LoVo (cell line): ENCODE measurements at regions not wholly inside any gene's neighbourhood (a gene's known extent, or its start where the extent isn't known, plus 50 kb on each side); places are given as distances from the start of the nearest gene placed in this dataset.
"Not testable (repeated sequence)": the region's sequence is repeated elsewhere in the genome, so short reads cannot be mapped to it uniquely, and the experiment has no call there.

ENCODE experiments used
- DNase-seq: peaks from one replicate; pipeline ENCODE4 v3.0.0-alpha.2; 2016; ENCODE audit warnings: low spot score

DNA sequence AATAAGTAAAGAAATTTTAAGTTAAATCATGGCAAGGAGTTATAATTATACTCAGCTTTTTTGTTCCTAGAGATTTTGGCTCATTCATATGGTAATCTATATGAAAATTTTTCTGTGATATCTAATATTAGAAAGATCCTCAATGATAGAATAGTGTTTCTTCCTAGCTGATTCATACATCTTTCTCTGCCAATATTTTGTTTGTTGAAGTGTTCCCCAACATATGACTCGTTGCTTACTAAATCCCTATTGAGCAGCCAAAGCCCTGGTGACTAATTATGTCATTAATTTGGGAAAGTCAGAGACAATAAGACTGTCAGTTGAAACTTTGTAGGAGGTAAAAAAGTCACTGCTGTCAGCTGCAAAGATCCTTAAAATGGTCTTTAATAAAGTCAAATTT is 1348.5 kb upstream of the CDH18 start:
- DNase-seq, result not testable (repeated sequence)

DNA sequence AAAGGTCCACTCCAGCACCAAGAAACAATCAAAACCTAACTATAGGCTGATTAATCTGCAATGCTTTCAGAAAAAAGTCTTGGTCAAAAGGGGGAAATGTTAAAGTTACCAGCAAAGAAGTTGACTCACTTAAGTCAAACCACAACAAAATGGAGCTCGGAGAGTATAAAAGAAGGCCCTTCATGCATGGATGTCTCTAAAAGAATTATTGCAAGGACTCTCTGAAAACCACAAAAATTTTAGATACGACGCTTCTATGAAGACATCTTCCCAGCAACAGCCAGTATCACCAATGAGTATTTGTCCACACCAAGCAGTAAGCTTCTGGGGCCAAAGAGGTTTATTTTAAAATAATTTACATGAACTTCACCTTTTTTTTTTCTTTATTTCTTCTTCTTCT is 1327.4 kb upstream of the CDH18 start:
- not testable (repeated sequence) for DNase-seq

DNA sequence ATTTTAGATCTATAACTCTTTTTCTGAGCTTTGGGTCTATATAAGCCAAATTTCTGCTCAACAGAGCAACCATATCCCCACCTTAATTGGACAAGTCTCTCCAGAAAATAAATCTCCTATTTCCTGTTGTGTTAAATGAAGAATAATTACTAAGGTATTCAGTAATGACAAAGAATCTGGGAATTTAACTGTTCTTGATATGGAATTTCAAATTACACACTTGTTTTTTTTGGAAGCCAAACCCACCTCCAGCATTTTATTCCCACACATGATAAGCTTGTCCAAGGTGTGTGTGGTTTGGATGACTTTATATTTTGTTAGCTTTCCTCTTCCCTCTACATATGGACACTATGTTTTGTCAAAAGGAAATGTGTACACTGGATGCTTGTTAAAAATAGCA is 1313.2 kb upstream of the CDH18 start:
- DNase-seq, result not testable (repeated sequence)

DNA sequence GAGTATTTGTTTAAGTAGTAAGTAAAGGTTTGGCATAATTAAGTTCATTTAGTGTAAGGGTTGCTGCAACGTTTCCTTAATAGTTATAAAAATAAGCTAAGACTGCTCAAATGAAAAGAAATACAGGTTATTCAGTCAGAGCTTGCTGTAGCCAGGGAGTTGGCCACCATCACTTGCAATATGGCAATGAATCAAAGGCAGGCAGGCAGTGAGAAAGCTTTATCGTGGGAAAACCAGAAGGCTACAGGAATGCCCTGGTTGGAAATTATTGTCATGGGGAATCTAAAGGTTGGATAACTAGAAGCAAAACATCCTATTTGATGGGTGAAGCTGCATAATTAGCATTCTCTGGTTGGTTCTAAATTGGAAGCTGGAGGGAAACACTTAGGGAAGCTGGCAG is 1286.4 kb upstream of the CDH18 start:
- not testable (repeated sequence) for DNase-seq

DNA sequence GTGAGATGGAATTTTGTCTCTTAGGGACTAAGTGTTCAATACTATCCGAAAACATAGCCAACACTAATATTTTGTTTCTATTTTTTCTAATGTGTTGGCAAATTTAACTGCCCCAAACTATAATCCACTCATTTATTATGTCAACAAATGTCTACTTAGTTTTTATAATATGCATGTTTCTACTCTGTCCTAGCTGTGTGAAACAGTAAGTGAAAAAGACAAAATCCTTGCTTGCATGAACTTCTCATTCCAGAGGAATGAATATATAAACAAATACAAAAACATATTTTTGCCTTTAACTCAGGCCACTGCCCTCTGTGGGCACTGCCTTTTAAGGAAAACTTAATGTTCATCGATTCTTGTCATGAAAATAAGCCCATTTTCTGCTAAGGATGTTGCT is 1275.4 kb upstream of the CDH18 start:
- DNase-seq, result no peak

DNA sequence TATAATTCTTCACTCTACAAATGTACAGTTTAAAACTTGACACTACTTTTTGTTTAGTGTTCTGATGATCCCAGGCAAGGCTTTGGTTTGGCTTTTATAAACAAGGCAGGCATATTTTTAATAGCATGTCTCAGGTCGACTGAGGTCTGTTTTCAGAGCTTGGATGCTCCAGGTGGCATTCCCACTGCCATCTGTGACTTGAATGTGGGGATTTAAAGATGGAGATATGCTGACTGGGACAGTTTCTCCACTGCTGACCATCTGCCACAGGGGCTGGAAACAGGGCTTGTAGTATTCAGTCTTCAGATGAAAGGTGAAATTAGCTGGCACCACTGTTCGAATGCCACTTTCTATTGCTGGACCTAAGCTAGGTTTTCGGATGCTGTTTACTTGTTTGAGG is 1266.2 kb upstream of the CDH18 start:
- DNase-seq, result no peak

DNA sequence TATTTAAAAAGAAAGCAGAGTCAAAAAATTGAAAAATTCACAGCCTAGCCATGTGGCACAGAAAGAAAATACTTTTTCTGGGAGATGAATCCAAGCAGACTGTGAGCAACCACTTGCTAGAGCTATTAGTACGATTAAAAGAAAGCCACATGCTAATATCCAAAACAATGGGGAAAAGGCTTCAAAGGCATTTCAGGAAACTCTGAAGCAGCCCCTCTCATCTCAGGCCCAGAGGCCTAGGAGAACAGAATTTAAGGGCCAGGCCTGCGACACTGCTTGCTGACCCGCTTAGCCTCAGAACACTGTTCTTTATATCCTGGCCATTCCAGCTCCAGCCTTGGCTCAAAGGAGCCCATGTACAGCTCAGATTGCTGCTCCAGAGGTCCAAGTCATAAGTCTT is 1257.0 kb upstream of the CDH18 start:
- no peak for DNase-seq

DNA sequence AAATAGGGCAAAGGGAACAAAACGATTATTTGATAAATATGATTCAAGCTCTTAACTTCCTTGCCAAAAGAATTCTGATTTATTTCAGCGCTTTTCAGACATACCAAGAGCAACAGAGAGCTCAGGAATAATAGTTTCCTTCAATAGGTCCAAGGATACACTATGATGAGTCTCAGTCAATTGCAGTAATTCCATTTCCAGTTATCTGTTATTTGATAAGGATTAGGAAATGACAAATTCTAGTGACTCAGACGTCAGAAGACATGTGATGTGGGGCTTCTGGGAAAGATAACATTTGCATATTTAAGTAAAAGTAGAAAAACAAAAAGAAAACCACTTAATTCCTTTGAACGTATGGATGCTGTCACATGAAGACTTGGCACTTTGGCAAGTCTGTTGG is 1250.8 kb upstream of the CDH18 start:
- no peak for DNase-seq

DNA sequence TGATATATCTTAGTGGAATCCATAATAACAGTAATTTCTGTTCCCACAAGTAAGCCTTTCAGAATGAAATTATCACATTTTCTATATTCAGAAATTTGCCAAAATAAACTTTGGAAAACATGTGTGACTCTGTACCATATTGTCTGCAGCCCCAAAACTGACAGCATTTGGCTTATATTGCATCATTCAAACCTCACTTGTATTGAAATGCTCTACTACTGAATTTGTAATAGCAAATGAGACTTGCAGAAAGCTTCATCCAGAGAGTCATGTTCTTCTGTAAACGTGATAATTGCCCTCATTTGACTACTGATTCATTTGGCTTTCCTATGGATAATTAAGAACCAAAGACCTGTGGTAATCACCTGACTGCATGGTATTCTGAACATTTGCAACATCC is 1249.5 kb upstream of the CDH18 start:
- no peak for DNase-seq

DNA sequence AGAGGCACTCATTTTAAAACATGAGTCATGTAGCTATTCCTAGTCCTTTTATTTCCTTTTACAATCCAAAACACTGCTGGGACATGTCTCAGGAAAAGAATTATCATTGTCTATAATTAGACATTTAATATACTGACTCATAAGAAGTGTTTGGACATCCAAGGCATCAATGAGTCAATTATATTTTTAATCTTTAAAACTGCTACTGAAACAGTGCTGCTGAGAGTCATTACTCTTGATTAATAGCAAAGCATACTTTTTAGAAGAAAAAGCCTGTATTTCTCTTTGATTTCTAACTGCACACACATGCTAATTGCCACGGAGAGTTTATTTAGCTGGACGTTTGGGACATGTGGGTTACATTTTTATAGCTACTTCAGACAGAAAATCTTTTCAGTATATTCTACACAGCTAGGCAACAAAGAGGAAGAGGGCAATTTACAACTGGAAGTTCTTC is 1249.0 kb upstream of the CDH18 start:
- DNase-seq, result no peak

DNA sequence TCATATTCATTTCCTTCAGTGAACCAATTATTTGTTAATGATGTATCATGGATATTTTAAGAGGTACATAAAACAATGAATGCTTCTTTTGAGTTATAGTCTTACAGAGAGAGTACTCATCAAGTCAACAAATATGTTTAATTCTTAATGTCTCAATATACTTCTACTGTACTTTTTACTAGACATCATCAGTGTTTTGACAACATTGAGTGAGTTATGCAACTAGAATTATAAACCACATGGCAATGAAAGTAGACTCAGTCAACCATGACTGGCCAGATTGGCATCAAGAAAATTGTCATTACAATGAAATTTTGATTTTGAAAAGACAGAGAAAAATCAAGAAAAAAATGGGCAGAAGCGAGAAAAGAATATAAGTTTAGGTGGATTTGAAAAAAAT is 1248.1 kb upstream of the CDH18 start:
- DNase-seq, result no peak

DNA sequence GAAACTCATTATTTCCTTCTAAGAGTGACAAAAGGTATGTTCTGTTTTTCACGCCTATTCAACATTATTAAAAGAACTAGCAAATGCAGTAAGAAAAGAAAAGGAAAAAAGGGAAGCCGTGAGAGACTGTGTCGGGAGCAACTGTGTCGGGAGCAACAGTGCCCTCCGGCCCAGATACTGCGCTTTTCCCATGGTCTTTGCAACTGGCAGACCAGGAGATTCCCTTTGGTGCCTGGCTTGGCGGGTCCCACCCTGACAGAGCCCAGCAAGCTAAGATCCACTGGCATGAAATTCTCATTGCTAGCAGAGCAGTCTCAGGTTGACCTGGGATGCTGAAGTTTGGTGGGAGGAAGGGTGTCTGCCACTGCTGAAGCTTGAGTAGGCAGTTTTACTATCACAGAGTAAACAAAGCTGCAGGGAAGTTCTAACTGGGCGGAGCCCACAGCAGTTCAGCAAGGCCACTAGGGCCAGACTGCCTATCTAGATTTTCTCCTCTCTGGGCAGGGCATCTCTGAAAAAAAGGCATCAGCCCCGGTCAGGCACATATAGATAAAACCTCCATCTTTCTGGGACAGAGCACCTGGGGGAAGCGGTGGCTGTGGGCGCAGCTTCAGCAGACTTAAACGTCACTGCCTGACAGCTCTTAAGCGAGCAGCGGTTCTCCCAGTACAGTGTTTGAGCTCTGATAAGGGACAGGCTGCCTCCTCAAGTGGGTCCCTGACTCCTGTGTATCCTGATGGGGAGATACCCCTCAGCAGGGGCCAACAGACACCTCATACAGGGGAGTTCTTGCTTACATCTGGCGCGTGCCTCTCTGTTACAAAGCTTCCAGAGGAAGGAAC is 1237.4 kb upstream of the CDH18 start:
- no peak for DNase-seq

DNA sequence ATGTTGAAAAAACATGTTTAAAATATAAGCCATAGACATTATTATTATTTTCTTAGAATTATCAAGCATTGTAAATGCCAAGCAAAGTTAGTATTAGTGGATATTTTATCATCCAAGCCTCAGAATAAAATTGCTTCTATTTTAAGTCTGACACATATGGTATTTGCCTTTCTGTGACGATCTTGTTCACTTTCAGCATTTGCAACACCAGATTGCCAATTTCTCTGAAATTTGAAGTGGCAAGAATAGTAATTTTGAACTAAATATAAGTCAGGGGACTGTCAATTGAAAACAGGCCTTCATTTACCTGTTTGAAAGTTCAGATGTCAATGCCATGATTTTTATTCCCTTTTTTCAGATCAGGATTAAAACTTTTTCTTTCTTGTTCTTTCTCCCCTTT is 1233.6 kb upstream of the CDH18 start:
- DNase-seq, result no peak

DNA sequence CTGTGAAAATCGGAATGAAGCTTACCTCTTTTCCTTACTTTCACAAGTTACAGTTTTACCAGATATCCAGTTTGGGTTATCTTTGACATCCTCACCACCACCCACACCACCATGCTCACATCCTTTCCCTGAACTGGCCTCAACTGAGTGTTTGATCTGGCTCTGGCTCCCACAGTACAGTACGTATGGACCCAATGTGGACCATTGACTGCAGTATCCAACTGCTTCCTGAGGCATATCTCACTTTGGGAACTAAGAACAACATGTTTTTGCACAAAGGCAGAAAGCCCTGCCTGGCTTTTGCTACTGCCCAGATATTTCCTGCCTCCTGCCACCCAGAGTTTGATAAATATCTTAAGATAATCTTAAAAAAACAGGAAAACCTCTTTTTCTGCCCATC is 1232.0 kb upstream of the CDH18 start:
- no peak for DNase-seq

DNA sequence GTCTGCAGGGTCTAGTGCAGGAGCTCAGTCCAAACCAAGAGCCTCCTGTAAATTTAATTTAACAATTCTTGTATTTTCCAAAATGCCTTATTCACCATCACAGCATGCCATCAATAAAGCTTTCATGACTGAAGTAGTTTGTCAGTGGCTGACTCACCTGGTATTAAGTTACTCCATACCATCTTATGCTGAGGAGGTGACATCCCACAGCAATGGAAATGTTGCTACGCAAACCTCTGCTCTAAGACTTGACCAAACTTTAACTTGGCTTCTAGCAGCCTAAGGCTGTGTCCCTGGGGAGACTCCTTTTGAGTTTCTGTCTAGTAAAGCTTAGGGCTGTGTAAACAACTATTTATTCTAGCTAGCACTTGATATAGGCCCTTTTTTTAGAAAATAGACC is 1231.3 kb upstream of the CDH18 start:
- no peak for DNase-seq

DNA sequence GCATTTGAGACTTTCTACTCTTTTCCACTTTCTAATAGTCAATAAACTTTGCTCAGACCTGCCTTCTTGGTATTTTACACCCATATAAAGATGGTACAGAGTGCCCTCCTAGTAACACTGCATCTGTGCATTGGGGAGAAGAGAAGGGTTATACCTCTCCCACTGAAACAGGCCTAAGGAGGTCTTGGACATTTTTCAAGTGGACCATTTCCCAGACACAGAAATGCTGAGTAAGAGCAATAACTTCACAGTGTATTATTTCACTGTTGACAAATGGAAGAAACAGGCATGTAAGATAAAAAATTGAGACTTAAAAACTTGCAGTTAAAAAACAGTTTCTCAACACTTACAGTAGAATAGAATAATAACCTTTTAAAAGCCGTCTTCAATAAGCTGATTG is 1224.0 kb upstream of the CDH18 start:
- no peak for DNase-seq

DNA sequence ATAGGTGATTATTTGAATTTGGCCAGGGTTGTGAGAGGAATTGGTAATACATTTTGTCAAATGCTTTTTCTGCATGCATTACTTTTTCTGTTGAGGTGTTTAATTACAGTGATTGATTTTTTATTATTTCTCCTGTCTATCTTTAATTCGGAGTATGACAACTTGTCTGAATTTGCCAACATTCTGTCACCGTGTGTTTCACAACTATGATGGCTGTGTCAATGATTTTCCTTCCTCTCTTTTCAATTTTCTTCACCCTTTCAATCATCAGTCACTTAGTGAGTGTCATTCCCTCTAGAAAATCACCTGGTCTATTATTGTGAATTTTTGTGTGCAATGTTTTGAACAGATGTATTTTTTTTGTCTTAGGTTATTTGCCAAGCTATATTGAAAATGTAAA is 1221.4 kb upstream of the CDH18 start:
- no peak for DNase-seq

DNA sequence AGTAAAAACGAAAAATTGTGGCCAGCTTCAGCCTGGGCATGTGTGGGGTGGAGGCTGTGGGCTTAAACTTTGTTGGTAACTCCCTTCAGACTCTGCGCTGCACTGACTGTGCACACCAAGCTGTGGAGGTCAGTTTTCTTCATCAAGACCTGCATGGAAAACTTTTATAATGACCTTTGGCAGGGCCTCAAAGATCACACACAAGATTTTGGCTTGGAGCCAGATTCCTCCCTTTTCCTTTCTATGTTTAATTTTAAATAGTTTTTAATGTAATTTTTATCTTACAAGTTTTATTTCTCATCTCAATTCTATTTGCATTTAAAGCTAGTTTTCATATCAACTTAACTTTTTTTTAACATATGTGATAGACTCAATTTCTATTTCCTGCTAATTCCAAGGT is 1211.1 kb upstream of the CDH18 start:
- no peak for DNase-seq

DNA sequence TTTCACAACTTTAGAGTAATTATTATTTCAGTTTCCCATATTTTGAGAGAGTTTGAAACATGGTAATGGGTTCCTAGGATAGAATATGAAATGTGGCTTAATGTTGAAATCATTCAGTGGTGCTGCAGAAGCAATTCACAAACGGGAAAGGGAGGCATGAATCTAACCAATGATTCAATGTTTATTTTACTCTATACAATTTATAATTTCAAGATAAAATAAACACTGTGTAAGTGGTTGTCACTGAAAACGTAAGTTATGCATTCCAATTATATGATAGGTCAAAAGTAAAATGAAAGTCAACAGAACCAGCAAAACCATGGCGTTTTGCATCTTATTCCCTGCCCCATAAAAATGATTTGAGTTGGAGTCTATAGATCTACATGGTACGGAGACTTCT is 1207.1 kb upstream of the CDH18 start:
- no peak for DNase-seq

DNA sequence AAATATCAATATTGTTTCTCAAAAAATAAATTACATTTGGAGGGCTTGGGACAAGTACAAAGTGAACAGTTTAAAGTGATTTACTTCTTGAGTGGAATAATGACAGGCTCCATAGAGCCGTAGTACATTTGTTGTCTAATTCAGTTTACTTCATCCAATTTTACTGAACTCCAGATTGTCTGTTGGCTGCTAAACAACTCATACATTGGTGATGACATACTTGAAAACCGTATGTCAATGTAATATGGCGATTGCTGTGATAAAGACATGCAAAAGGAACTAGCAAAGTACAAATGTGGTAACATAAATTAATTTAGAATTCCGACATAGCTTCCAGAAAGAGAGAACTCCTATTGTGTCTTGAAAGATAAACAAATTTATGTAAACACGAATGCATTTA is 1197.5 kb upstream of the CDH18 start:
- no peak for DNase-seq

DNA sequence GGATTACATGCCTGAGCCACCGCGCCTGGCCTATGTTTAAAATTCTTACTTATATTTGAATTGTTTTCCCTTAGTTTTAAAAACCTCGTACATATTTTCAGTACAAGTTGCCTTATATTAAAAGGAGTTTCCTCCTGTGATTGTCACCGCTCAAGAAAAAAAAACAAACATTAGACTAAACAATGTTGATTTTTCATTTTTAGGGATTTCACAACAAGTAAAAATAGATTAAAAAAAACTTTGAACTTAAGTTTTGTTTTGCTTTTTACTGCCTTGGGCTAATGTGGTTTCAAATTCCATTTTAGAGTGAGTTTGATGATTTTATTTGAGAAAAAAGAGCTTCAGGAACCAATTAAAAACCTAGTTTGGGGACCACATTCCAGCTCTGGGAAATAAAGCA is 1196.6 kb upstream of the CDH18 start:
- no peak for DNase-seq

DNA sequence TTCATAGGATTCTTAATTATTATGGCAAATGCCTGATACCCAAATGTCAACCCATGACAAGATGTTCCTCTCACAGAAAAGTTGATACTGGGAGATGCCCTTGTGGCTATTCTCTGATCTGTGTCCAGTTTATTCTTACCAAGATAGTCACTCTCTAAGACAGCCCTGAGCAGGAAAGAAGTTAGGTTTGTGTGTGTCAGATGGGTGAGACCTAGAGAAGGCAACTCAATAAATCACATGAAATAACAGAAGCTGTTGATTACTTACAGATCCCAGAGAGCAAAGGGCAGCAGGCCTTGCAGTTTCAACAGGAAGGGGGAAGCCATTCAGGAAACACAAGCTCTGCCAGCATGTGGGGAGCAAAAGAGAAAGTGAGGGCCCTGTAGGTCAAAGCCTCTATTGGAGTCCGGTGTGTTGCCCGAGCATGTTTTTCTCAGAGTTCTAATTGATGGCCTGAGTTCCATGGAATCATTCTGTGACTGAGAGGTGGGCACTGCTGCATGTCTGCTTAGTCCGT is 1193.7 kb upstream of the CDH18 start:
- DNase-seq, result no peak

DNA sequence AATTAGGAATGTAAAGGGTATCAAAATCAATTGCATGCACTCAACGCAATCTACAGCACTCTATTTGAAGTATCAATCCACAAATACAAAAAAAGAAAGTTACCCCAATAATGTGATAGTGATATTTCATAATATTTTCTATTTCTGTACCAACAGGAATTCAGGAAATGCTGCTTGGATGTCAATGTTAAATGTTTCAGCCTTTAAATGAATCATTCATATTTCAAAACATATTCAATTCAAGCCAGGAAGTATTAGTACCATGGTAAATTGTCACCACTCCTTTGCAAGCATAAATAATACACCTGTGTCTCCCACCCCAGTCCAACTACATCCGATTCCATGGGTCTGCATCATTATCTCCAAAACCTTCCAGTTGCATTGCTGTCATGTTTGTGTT is 1185.5 kb upstream of the CDH18 start:
- DNase-seq, result no peak

DNA sequence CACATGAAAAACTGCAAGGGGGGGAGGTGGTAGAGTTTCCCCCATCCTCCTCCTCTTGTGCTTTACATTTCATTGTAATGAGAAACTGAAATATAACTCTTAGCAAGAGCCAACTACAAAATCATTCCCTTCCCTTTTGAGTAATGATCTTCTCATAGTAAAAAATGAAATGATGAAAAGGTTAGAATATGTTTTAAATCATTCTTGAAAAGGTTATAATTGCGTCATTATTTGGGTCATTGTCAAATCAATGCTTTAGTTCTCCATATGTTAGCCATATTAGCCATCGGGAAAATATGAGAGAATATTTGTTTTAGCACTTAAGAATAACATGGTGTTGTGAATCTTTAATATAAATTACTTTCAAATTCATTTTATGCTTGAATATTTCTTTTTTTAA is 1185.0 kb upstream of the CDH18 start:
- no peak for DNase-seq
